ENCODE measurements at regions not wholly inside any gene's neighbourhood (a gene's known extent, or its start where the extent isn't known, plus 50 kb on each side); places are given as distances from the start of the nearest gene placed in this dataset.
"Not testable (repeated sequence)": the region's sequence is repeated elsewhere in the genome, so short reads cannot be mapped to it uniquely, and the experiment has no call there.

- no peaks in the 10 kb centered on the region for H3K36me3 ChIP-seq (ENCODE audit: control insufficient read depth, insufficient read depth, low read length)
- no peaks in the 10 kb centered on the region for H3K27me3 ChIP-seq (ENCODE audit: control insufficient read depth, insufficient read depth, low read length)
- H3K4me1 ChIP-seq (ENCODE audit: control insufficient read depth, extremely low read depth, insufficient read depth, low read length) = no peaks in the 10 kb centered on the region
- H2AFZ ChIP-seq (ENCODE audit: low read length) = no peak overlapping the region
- no peak overlapping the region for H3K27ac ChIP-seq (ENCODE audit: insufficient read depth, low read length)
- no peaks in the 10 kb centered on the region for H3K79me2 ChIP-seq (ENCODE audit: control insufficient read depth, insufficient read depth, low read length)
- DNase-seq (ENCODE audit: low read depth in 2 of 2) = peak in 1 of 2 donors; percentile 36
- no peaks in the 10 kb centered on the region for H4K20me1 ChIP-seq (ENCODE audit: control insufficient read depth, extremely low read depth, insufficient read depth, low read length)
- no peak overlapping the region for H3K4me3 ChIP-seq (replicated peaks in 1 of 4; ENCODE audit: control extremely low read depth in 1 of 4, insufficient read depth in 1 of 4, low read depth in 3 of 4, low read length in 4 of 4)
- H3K4me2 ChIP-seq (ENCODE audit: extremely low read depth, insufficient read depth, low read length) = no peak overlapping the region
- TF ChIP-seq EZH2 (IDR thresholded peaks at IDR 0.05; ENCODE audit: low read length, missing control alignments) (no peak), CTCF (conservative IDR thresholded peaks at IDR 0.05 in 1 of 2, IDR thresholded peaks at IDR 0.05 in 1 of 2; ENCODE audit: low read depth in 1 of 2, low read length in 2 of 2) (no peak)
- H3K9me3 ChIP-seq (ENCODE audit: control insufficient read depth, insufficient read depth, low read depth, low read length) = no peaks in the 10 kb centered on the region
- H3K9ac ChIP-seq (ENCODE audit: insufficient read depth, low read length) = no peak overlapping the region
Measured at GRCh38 chr7:125814100-125814499, 884.5 kb upstream of the POT1 start.

- not testable (repeated sequence) for H3K4me2 ChIP-seq (ENCODE audit: extremely low read depth, insufficient read depth, low read length); H3K79me2 ChIP-seq (ENCODE audit: control insufficient read depth, insufficient read depth, low read length); H3K36me3 ChIP-seq (ENCODE audit: control insufficient read depth, insufficient read depth, low read length); H3K27ac ChIP-seq (ENCODE audit: insufficient read depth, low read length); DNase-seq (ENCODE audit: low read depth in 2 of 2); H4K20me1 ChIP-seq (ENCODE audit: control insufficient read depth, extremely low read depth, insufficient read depth, low read length); H3K4me1 ChIP-seq (ENCODE audit: control insufficient read depth, extremely low read depth, insufficient read depth, low read length); H3K9me3 ChIP-seq (ENCODE audit: control insufficient read depth, insufficient read depth, low read depth, low read length); H2AFZ ChIP-seq (ENCODE audit: low read length); H3K4me3 ChIP-seq (replicated peaks in 1 of 4; ENCODE audit: control extremely low read depth in 1 of 4, insufficient read depth in 1 of 4, low read depth in 3 of 4, low read length in 4 of 4); H3K9ac ChIP-seq (ENCODE audit: insufficient read depth, low read length); H3K27me3 ChIP-seq (ENCODE audit: control insufficient read depth, insufficient read depth, low read length)
Measured at GRCh38 chr7:125806491-125806890, 876.9 kb upstream of the POT1 start.

GRCh38 chr7:125804273-125804672 lies 874.6 kb upstream of the POT1 start:
- H3K36me3 ChIP-seq (ENCODE audit: control insufficient read depth, insufficient read depth, low read length) = no peaks in the 10 kb centered on the region
- H3K79me2 ChIP-seq (ENCODE audit: control insufficient read depth, insufficient read depth, low read length) = no peaks in the 10 kb centered on the region
- no peaks in the 10 kb centered on the region for H4K20me1 ChIP-seq (ENCODE audit: control insufficient read depth, extremely low read depth, insufficient read depth, low read length)
- no peak overlapping the region for H3K4me3 ChIP-seq (replicated peaks in 1 of 4; ENCODE audit: control extremely low read depth in 1 of 4, insufficient read depth in 1 of 4, low read depth in 3 of 4, low read length in 4 of 4)
- no peaks in the 10 kb centered on the region for H3K27me3 ChIP-seq (ENCODE audit: control insufficient read depth, insufficient read depth, low read length)
- H3K27ac ChIP-seq (ENCODE audit: insufficient read depth, low read length) = no peak overlapping the region
- no peak for TF ChIP-seq CTCF (conservative IDR thresholded peaks at IDR 0.05 in 1 of 2, IDR thresholded peaks at IDR 0.05 in 1 of 2; ENCODE audit: low read depth in 1 of 2, low read length in 2 of 2)
- no peak for DNase-seq (ENCODE audit: low read depth in 2 of 2)
- no peaks in the 10 kb centered on the region for H3K9me3 ChIP-seq (ENCODE audit: control insufficient read depth, insufficient read depth, low read depth, low read length)
- no peaks in the 10 kb centered on the region for H3K4me1 ChIP-seq (ENCODE audit: control insufficient read depth, extremely low read depth, insufficient read depth, low read length)
- no peak overlapping the region for H2AFZ ChIP-seq (ENCODE audit: low read length)
- no peak overlapping the region for H3K4me2 ChIP-seq (ENCODE audit: extremely low read depth, insufficient read depth, low read length)
- no peak overlapping the region for H3K9ac ChIP-seq (ENCODE audit: insufficient read depth, low read length)

GRCh38 chr7:125780153-125780552 lies 850.5 kb upstream of the POT1 start:
- H4K20me1 ChIP-seq (ENCODE audit: control insufficient read depth, extremely low read depth, insufficient read depth, low read length) = no peaks in the 10 kb centered on the region
- no peak overlapping the region for H3K4me3 ChIP-seq (replicated peaks in 1 of 4; ENCODE audit: control extremely low read depth in 1 of 4, insufficient read depth in 1 of 4, low read depth in 3 of 4, low read length in 4 of 4)
- no peak overlapping the region for H3K9ac ChIP-seq (ENCODE audit: insufficient read depth, low read length)
- no peaks in the 10 kb centered on the region for H3K36me3 ChIP-seq (ENCODE audit: control insufficient read depth, insufficient read depth, low read length)
- H3K27me3 ChIP-seq (ENCODE audit: control insufficient read depth, insufficient read depth, low read length) = no peaks in the 10 kb centered on the region
- no peak for DNase-seq (ENCODE audit: low read depth in 2 of 2)
- no peak overlapping the region for H3K27ac ChIP-seq (ENCODE audit: insufficient read depth, low read length)
- no peak overlapping the region for H2AFZ ChIP-seq (ENCODE audit: low read length)
- no peak for TF ChIP-seq CTCF (conservative IDR thresholded peaks at IDR 0.05 in 1 of 2, IDR thresholded peaks at IDR 0.05 in 1 of 2; ENCODE audit: low read depth in 1 of 2, low read length in 2 of 2)
- TF ChIP-seq EZH2 (IDR thresholded peaks at IDR 0.05; ENCODE audit: low read length, missing control alignments) = no peak
- H3K9me3 ChIP-seq (ENCODE audit: control insufficient read depth, insufficient read depth, low read depth, low read length) = no peaks in the 10 kb centered on the region
- H3K4me2 ChIP-seq (ENCODE audit: extremely low read depth, insufficient read depth, low read length) = no peak overlapping the region
- no peaks in the 10 kb centered on the region for H3K4me1 ChIP-seq (ENCODE audit: control insufficient read depth, extremely low read depth, insufficient read depth, low read length)
- H3K79me2 ChIP-seq (ENCODE audit: control insufficient read depth, insufficient read depth, low read length) = no peaks in the 10 kb centered on the region

Data from fibroblast of lung (primary cell).